ENCODE measurements at regions not wholly inside any gene's neighbourhood (a gene's known extent, or its start where the extent isn't known, plus 50 kb on each side); places are given as distances from the start of the nearest gene placed in this dataset.

DNA sequence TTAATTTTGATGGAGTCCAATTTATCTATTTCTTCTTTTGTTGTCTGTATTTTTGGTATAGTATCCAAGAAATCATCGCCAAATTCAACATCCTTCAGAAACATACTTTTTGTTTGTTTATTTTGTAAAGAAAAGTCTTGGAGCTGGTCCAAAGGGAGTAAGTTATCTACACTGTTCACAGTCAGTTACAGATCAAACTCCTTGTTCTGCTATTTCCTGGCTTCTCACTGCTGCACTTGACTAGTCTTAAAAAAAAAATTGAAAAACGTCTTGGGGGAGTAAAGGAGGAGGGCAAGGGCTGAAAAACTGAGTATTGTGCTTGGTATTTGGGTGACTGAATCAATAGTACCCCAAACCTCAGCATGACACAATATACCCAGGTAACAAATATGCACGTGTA lies 105.6 kb downstream of the NFKBIZ start:
- TF ChIP-seq SIX5 (IDR thresholded peaks at IDR 0.05; ENCODE audit: low read depth, low read length, severe bottlenecking), result no peak
- TF ChIP-seq EGR1 (IDR thresholded peaks at IDR 0.05; ENCODE audit: borderline replicate concordance in 1 of 2, low read depth in 2 of 2, low read length in 2 of 2), result no peak
- TF ChIP-seq RAD21 (IDR thresholded peaks at IDR 0.05; ENCODE audit: insufficient read depth, low read depth, low read length), result no peak
- TF ChIP-seq MXI1 (IDR thresholded peaks at IDR 0.05; ENCODE audit: low read depth, low read length), result no peak
